Kidney capillary endothelial cell (primary cell): ENCODE measurements at regions not wholly inside any gene's neighbourhood (a gene's known extent, or its start where the extent isn't known, plus 50 kb on each side); places are given as distances from the start of the nearest gene placed in this dataset.

Experiments
- DNase-seq: peaks from one replicate; pipeline ENCODE4 v3.0.0-alpha.2; 2018; ENCODE audit warnings: low spot score

- DNase-seq, result no peak
Measured at GRCh38 chr2:193751299-193751698, 1556.6 kb upstream of the TMEFF2 start.

- DNase-seq, result no peak
Measured at GRCh38 chr2:193749485-193749884, 1554.8 kb upstream of the TMEFF2 start.

- DNase-seq, result no peak
Measured at GRCh38 chr2:193743089-193743488, 1548.4 kb upstream of the TMEFF2 start.

GRCh38 chr2:193738892-193739291 lies 1544.2 kb upstream of the TMEFF2 start:
- no peak for DNase-seq

- no peak for DNase-seq
Measured at GRCh38 chr2:193712912-193713311, 1518.2 kb upstream of the TMEFF2 start.

- no peak for DNase-seq
Measured at GRCh38 chr2:193703411-193703810, 1508.7 kb upstream of the TMEFF2 start.

- DNase-seq, result no peak
Measured at GRCh38 chr2:193701484-193701883, 1506.8 kb upstream of the TMEFF2 start.

- peak; percentile 33 for DNase-seq
Measured at GRCh38 chr2:193695367-193695766, 1500.6 kb upstream of the TMEFF2 start.

- no peak for DNase-seq
Measured at GRCh38 chr2:193693758-193694157, 1499.0 kb upstream of the TMEFF2 start.

GRCh38 chr2:193690572-193690971 lies 1495.8 kb upstream of the TMEFF2 start:
- DNase-seq, result no peak

- no peak for DNase-seq
Measured at GRCh38 chr2:193687195-193687594, 1492.5 kb upstream of the TMEFF2 start.

- no peak for DNase-seq
Measured at GRCh38 chr2:193679847-193680246, 1485.1 kb upstream of the TMEFF2 start.

- no peak for DNase-seq
Measured at GRCh38 chr2:193670478-193670877, 1475.7 kb upstream of the TMEFF2 start.

GRCh38 chr2:193668557-193669323 lies 1474.0 kb upstream of the TMEFF2 start:
- DNase-seq, result no peak

- DNase-seq, result no peak
Measured at GRCh38 chr2:193627927-193628272, 1433.2 kb upstream of the TMEFF2 start.

GRCh38 chr2:193627187-193627926 lies 1432.6 kb upstream of the TMEFF2 start:
- DNase-seq, result no peak

- DNase-seq, result no peak
Measured at GRCh38 chr2:193608451-193608850, 1413.7 kb upstream of the TMEFF2 start.

- DNase-seq, result no peak
Measured at GRCh38 chr2:193590831-193591230, 1396.1 kb upstream of the TMEFF2 start.

- DNase-seq, result peak; percentile 37
Measured at GRCh38 chr2:193584522-193584938, 1389.8 kb upstream of the TMEFF2 start.

GRCh38 chr2:193583638-193584400 lies 1389.1 kb upstream of the TMEFF2 start:
- no peak for DNase-seq

- no peak for DNase-seq
Measured at GRCh38 chr2:193581807-193582206, 1387.1 kb upstream of the TMEFF2 start.

- DNase-seq, result no peak
Measured at GRCh38 chr2:193580176-193580950, 1385.6 kb upstream of the TMEFF2 start.
